C4-2B (cell line): ENCODE measurements at regions not wholly inside any gene's neighbourhood (a gene's known extent, or its start where the extent isn't known, plus 50 kb on each side); places are given as distances from the start of the nearest gene placed in this dataset.

Source experiments
- CTCF ChIP-seq: fragments of 450-650 bp; conservative IDR thresholded peaks from 2 replicates; pipeline ENCODE4 v1.5.1; 2017; ENCODE audit warnings: mild to moderate bottlenecking
- ZFX ChIP-seq: fragments of 450-650 bp; IDR thresholded peaks from 2 replicates; pipeline ENCODE4 v1.6.1; 2017

- no peak for TF ChIP-seq CTCF
- no peak for TF ChIP-seq ZFX
Measured at GRCh38 chr6:165223101-165223500, 86.3 kb downstream of the C6orf118 start.
